DMS153 (cell line): ENCODE measurements at regions not wholly inside any gene's neighbourhood (a gene's known extent, or its start where the extent isn't known, plus 50 kb on each side); places are given as distances from the start of the nearest gene placed in this dataset.
A peak's percentile ranks its signal among the peaks of the same experiment; 100 is the strongest.

Experiments used
- DNase-seq: peaks from one replicate; lab custom pipeline; 2025; lab: John Stamatoyannopoulos, UW

GRCh38 chr22:49239264-49240015 is 588.2 kb downstream of the BRD1 start:
- no peak for DNase-seq

- no peak for DNase-seq
Measured at GRCh38 chr22:49238181-49239141, 589.2 kb downstream of the BRD1 start.

- DNase-seq = no peak
Measured at GRCh38 chr22:49237703-49238102, 590.0 kb downstream of the BRD1 start.

GRCh38 chr22:49237279-49237678 is 590.4 kb downstream of the BRD1 start:
- DNase-seq = no peak

- no peak for DNase-seq
Measured at GRCh38 chr22:49236541-49237075, 591.1 kb downstream of the BRD1 start.

GRCh38 chr22:49235463-49236300 is 592.0 kb downstream of the BRD1 start:
- peak; percentile 92 for DNase-seq

GRCh38 chr22:49234459-49234858 is 593.2 kb downstream of the BRD1 start:
- DNase-seq = no peak

GRCh38 chr22:49233507-49234100 is 594.1 kb downstream of the BRD1 start:
- no peak for DNase-seq

GRCh38 chr22:49232319-49233067 is 595.2 kb downstream of the BRD1 start:
- DNase-seq = no peak

- no peak for DNase-seq
Measured at GRCh38 chr22:49230194-49230577, 597.5 kb downstream of the BRD1 start.

- DNase-seq = peak; percentile 33
Measured at GRCh38 chr22:49229483-49230193, 598.0 kb downstream of the BRD1 start.

- DNase-seq = no peak
Measured at GRCh38 chr22:49228431-49229037, 599.1 kb downstream of the BRD1 start.

GRCh38 chr22:49227670-49228069 is 600.0 kb downstream of the BRD1 start:
- no peak for DNase-seq

GRCh38 chr22:49226096-49226495 is 601.6 kb downstream of the BRD1 start:
- no peak for DNase-seq

- no peak for DNase-seq
Measured at GRCh38 chr22:49224243-49224642, 603.4 kb downstream of the BRD1 start.

GRCh38 chr22:49218142-49218541 is 609.5 kb downstream of the BRD1 start:
- DNase-seq = no peak

GRCh38 chr22:49216579-49216978 is 611.1 kb downstream of the BRD1 start:
- DNase-seq = no peak

GRCh38 chr22:49215840-49216239 is 611.8 kb downstream of the BRD1 start:
- no peak for DNase-seq

- DNase-seq = no peak
Measured at GRCh38 chr22:49214976-49215375, 612.7 kb downstream of the BRD1 start.
